ENCODE measurements at regions not wholly inside any gene's neighbourhood (a gene's known extent, or its start where the extent isn't known, plus 50 kb on each side); places are given as distances from the start of the nearest gene placed in this dataset.

DNA sequence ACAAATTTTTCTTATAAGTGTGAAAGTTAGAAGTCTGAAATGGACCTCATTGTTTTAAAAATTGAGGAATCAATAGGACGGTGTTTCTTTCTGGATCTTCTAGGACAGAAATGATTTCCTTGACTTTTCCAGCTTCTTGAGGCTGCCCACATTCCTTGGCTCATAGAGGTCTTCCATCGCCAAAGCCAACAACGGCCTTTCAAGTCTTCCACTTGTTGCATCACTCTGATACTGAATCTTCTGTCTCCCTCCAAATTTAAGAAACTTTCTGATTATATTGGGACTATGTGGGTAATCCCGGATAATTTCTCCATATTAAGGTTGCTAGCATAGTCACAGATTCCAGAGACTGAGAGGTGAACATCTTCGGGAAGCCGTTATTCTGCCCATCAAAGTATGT, 595.4 kb upstream of the ADAMTS5 start:
- TF ChIP-seq, protein P1, sequence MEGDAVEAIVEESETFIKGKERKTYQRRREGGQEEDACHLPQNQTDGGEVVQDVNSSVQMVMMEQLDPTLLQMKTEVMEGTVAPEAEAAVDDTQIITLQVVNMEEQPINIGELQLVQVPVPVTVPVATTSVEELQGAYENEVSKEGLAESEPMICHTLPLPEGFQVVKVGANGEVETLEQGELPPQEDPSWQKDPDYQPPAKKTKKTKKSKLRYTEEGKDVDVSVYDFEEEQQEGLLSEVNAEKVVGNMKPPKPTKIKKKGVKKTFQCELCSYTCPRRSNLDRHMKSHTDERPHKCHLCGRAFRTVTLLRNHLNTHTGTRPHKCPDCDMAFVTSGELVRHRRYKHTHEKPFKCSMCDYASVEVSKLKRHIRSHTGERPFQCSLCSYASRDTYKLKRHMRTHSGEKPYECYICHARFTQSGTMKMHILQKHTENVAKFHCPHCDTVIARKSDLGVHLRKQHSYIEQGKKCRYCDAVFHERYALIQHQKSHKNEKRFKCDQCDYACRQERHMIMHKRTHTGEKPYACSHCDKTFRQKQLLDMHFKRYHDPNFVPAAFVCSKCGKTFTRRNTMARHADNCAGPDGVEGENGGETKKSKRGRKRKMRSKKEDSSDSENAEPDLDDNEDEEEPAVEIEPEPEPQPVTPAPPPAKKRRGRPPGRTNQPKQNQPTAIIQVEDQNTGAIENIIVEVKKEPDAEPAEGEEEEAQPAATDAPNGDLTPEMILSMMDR (IDR thresholded peaks at IDR 0.05): no peak
- no peak for TF ChIP-seq POLR2AphosphoS5 (IDR thresholded peaks at IDR 0.05)
